ENCODE measurements at regions not wholly inside any gene's neighbourhood (a gene's known extent, or its start where the extent isn't known, plus 50 kb on each side); places are given as distances from the start of the nearest gene placed in this dataset.

GRCh38 chr4:123496421-123496820 lies 99.8 kb downstream of the SPRY1 start:
- Histone ChIP-seq H3K4me3 (ENCODE audit: insufficient read depth, low read depth, low read length) (no peak overlapping the region), H3K4me2 (ENCODE audit: low read length) (no peak overlapping the region), H3K9ac (ENCODE audit: low read length) (no peak overlapping the region), H3K4me1 (ENCODE audit: insufficient read depth, low read length) (no peaks in the 10 kb centered on the region), H2AFZ (ENCODE audit: low read depth, low read length) (no peak overlapping the region), H3K36me3 (ENCODE audit: insufficient read depth, low read length) (no peaks in the 10 kb centered on the region), H3K9me3 (ENCODE audit: insufficient read depth, low read depth, low read length) (no peaks in the 10 kb centered on the region), H3K79me2 (ENCODE audit: insufficient read depth, low read length) (no peaks in the 10 kb centered on the region), H3K27me3 (ENCODE audit: insufficient read depth, low read length) (no peaks in the 10 kb centered on the region), H4K20me1 (ENCODE audit: insufficient read depth, low read length) (no peaks in the 10 kb centered on the region), H3K27ac (ENCODE audit: low read depth, low read length) (no peak overlapping the region)
- no peaks in the 10 kb centered on the region for H3K36me3 Mint-ChIP-seq (ENCODE audit: low read depth, unreplicated experiment)
- no peak overlapping the region for H3K4me3 Mint-ChIP-seq (ENCODE audit: unreplicated experiment)
- TF ChIP-seq CTCF (IDR thresholded peaks at IDR 0.05; ENCODE audit: insufficient read depth, low read depth, low read length) (no peak), EZH2 (IDR thresholded peaks at IDR 0.05; ENCODE audit: insufficient read depth, low read length) (no peak)
- no peak overlapping the region for H3K27ac Mint-ChIP-seq (ENCODE audit: unreplicated experiment)
- DNase-seq (ENCODE audit: low read depth) = no peak
- H3K9me3 Mint-ChIP-seq (ENCODE audit: unreplicated experiment) = peaks cover 13% of the 10 kb centered on the region
- no peaks in the 10 kb centered on the region for H3K4me1 Mint-ChIP-seq (ENCODE audit: low read depth, unreplicated experiment)
- FAIRE-seq = no peak
- H3K27me3 Mint-ChIP-seq (ENCODE audit: low read depth, unreplicated experiment) = peaks cover 6% of the 10 kb centered on the region

- no peaks in the 10 kb centered on the region for H3K27me3 ChIP-seq (ENCODE audit: insufficient read depth, low read length)
- no peak overlapping the region for H2AFZ ChIP-seq (ENCODE audit: low read depth, low read length)
- H3K9me3 ChIP-seq (ENCODE audit: insufficient read depth, low read depth, low read length) = no peaks in the 10 kb centered on the region
- no peak overlapping the region for H3K4me3 ChIP-seq (ENCODE audit: insufficient read depth, low read depth, low read length)
- TF ChIP-seq CTCF (IDR thresholded peaks at IDR 0.05; ENCODE audit: insufficient read depth, low read depth, low read length) = no peak
- TF ChIP-seq EZH2 (IDR thresholded peaks at IDR 0.05; ENCODE audit: insufficient read depth, low read length) = no peak
- no peaks in the 10 kb centered on the region for H4K20me1 ChIP-seq (ENCODE audit: insufficient read depth, low read length)
- H3K4me2 ChIP-seq (ENCODE audit: low read length) = no peak overlapping the region
- no peak for DNase-seq (ENCODE audit: low read depth)
- H3K36me3 Mint-ChIP-seq (ENCODE audit: low read depth, unreplicated experiment) = no peaks in the 10 kb centered on the region
- no peaks in the 10 kb centered on the region for H3K79me2 ChIP-seq (ENCODE audit: insufficient read depth, low read length)
- peaks cover 6% of the 10 kb centered on the region for H3K27me3 Mint-ChIP-seq (ENCODE audit: low read depth, unreplicated experiment)
- no peaks in the 10 kb centered on the region for H3K4me1 Mint-ChIP-seq (ENCODE audit: low read depth, unreplicated experiment)
- no peak overlapping the region for H3K4me3 Mint-ChIP-seq (ENCODE audit: unreplicated experiment)
- no peaks in the 10 kb centered on the region for H3K4me1 ChIP-seq (ENCODE audit: insufficient read depth, low read length)
- peaks cover 13% of the 10 kb centered on the region for H3K9me3 Mint-ChIP-seq (ENCODE audit: unreplicated experiment)
- no peak for FAIRE-seq
- H3K27ac ChIP-seq (ENCODE audit: low read depth, low read length) = no peak overlapping the region
- H3K27ac Mint-ChIP-seq (ENCODE audit: unreplicated experiment) = no peak overlapping the region
- no peak overlapping the region for H3K9ac ChIP-seq (ENCODE audit: low read length)
- H3K36me3 ChIP-seq (ENCODE audit: insufficient read depth, low read length) = no peaks in the 10 kb centered on the region
These were observed 100.7 kb downstream of the SPRY1 start for GRCh38 chr4:123497340-123497739.

DNA sequence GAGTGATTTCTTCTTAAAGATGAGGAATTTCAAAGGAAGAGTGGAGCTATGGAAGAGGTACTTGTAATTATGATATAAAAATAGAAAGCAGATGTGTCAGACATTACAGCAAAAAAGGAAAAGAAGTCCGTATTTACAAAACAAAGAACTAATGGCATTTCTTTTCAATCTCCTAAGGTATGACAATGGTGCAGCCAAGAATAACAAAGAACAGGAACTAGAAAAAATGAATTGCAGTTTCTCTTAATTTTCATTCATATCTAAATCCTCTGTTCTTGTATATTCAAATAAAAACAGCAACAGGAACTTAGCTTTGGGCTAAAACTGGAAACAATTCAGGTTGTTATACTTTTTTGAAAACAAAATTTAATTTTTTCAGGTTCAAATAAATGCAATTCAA lies 105.1 kb downstream of the SPRY1 start:
- no peaks in the 10 kb centered on the region for H3K36me3 Mint-ChIP-seq (ENCODE audit: low read depth, unreplicated experiment)
- peaks cover 7% of the 10 kb centered on the region for H3K4me1 ChIP-seq (ENCODE audit: insufficient read depth, low read length)
- H3K9me3 ChIP-seq (ENCODE audit: insufficient read depth, low read depth, low read length) = no peaks in the 10 kb centered on the region
- H3K4me3 ChIP-seq (ENCODE audit: insufficient read depth, low read depth, low read length) = no peak overlapping the region
- peaks cover 9% of the 10 kb centered on the region for H3K27me3 Mint-ChIP-seq (ENCODE audit: low read depth, unreplicated experiment)
- H3K9me3 Mint-ChIP-seq (ENCODE audit: unreplicated experiment) = peaks cover 5% of the 10 kb centered on the region
- H2AFZ ChIP-seq (ENCODE audit: low read depth, low read length) = no peak overlapping the region
- H3K4me1 Mint-ChIP-seq (ENCODE audit: low read depth, unreplicated experiment) = peaks cover 7% of the 10 kb centered on the region
- no peak overlapping the region for H3K9ac ChIP-seq (ENCODE audit: low read length)
- no peak overlapping the region for H3K27ac ChIP-seq (ENCODE audit: low read depth, low read length)
- H3K79me2 ChIP-seq (ENCODE audit: insufficient read depth, low read length) = no peaks in the 10 kb centered on the region
- DNase-seq (ENCODE audit: low read depth) = no peak
- H4K20me1 ChIP-seq (ENCODE audit: insufficient read depth, low read length) = no peaks in the 10 kb centered on the region
- no peak for TF ChIP-seq CTCF (IDR thresholded peaks at IDR 0.05; ENCODE audit: insufficient read depth, low read depth, low read length)
- no peak for TF ChIP-seq EZH2 (IDR thresholded peaks at IDR 0.05; ENCODE audit: insufficient read depth, low read length)
- no peak overlapping the region for H3K4me2 ChIP-seq (ENCODE audit: low read length)
- no peak overlapping the region for H3K4me3 Mint-ChIP-seq (ENCODE audit: unreplicated experiment)
- no peaks in the 10 kb centered on the region for H3K36me3 ChIP-seq (ENCODE audit: insufficient read depth, low read length)
- FAIRE-seq = no peak
- H3K27me3 ChIP-seq (ENCODE audit: insufficient read depth, low read length) = no peaks in the 10 kb centered on the region
- no peak overlapping the region for H3K27ac Mint-ChIP-seq (ENCODE audit: unreplicated experiment)
